Esophagus muscularis mucosa (tissue), 4 donors: ENCODE measurements at regions not wholly inside any gene's neighbourhood (a gene's known extent, or its start where the extent isn't known, plus 50 kb on each side); places are given as distances from the start of the nearest gene placed in this dataset.

Experiments
- EP300 ChIP-seq: sonication (generic); formaldehyde crosslinking; IDR thresholded peaks from one replicate; pipeline ENCODE4 v1.6.1; 2017; ENCODE audit warnings: antibody characterized with exemption
- POLR2AphosphoS5 ChIP-seq, 2 donors: sonication (generic); formaldehyde crosslinking; IDR thresholded peaks; one replicate each; pipeline ENCODE4 v1.6.1; 2017; ENCODE audit warnings: antibody characterized with exemption in 2 of 2
- TF ChIP-seq, protein P1 (sequence below), 3 experiments: fragments of 200-600 bp in 2 of 3; fragments of 450-650 bp in 1 of 3; sonication (generic) in 2 of 3; IDR thresholded peaks; one replicate each; pipeline ENCODE4 v1.5.1; 2017 to 2019; ENCODE audit warnings: antibody characterized with exemption in 3 of 3, mild to moderate bottlenecking in 2 of 3, moderate library complexity in 1 of 3

- TF ChIP-seq EP300 (no peak), POLR2AphosphoS5 (IDR thresholded peaks at IDR 0.05) (no peak)
- TF ChIP-seq, protein P1, sequence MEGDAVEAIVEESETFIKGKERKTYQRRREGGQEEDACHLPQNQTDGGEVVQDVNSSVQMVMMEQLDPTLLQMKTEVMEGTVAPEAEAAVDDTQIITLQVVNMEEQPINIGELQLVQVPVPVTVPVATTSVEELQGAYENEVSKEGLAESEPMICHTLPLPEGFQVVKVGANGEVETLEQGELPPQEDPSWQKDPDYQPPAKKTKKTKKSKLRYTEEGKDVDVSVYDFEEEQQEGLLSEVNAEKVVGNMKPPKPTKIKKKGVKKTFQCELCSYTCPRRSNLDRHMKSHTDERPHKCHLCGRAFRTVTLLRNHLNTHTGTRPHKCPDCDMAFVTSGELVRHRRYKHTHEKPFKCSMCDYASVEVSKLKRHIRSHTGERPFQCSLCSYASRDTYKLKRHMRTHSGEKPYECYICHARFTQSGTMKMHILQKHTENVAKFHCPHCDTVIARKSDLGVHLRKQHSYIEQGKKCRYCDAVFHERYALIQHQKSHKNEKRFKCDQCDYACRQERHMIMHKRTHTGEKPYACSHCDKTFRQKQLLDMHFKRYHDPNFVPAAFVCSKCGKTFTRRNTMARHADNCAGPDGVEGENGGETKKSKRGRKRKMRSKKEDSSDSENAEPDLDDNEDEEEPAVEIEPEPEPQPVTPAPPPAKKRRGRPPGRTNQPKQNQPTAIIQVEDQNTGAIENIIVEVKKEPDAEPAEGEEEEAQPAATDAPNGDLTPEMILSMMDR (IDR thresholded peaks at IDR 0.05) = no peak
Observed at GRCh38 chr2:57597940-57598339, 448.7 kb upstream of the VRK2 start.
